Brain microvascular endothelial cell (primary cell): ENCODE measurements at regions not wholly inside any gene's neighbourhood (a gene's known extent, or its start where the extent isn't known, plus 50 kb on each side); places are given as distances from the start of the nearest gene placed in this dataset.

ENCODE experiments used
- DNase-seq: peaks from one replicate; pipeline ENCODE4 v3.0.0-alpha.2; 2020
- H3K27ac ChIP-seq: fragments of 250-450 bp; sonication (Bioruptor Pico); 2 replicates; pipeline ENCODE4 v1.5.1; 2020; ENCODE audit warnings: mild to moderate bottlenecking, moderate library complexity
- H3K27me3 ChIP-seq: fragments of 250-450 bp; sonication (Bioruptor Pico); replicated peaks from 2 replicates; pipeline ENCODE4 v1.5.1; 2020; ENCODE audit warnings: mild to moderate bottlenecking
- H3K36me3 ChIP-seq: fragments of 250-450 bp; sonication (Bioruptor Pico); replicated peaks from 2 replicates; pipeline ENCODE4 v1.5.1; 2020; ENCODE audit warnings: mild to moderate bottlenecking
- H3K4me3 ChIP-seq: 2 replicates; pipeline ENCODE4 v1.5.1; 2011; ENCODE audit warnings: low read depth, mild to moderate bottlenecking, control low read depth, low read length, moderate library complexity
- CTCF ChIP-seq: IDR thresholded peaks from 2 replicates; pipeline ENCODE4 v1.5.1; 2011; ENCODE audit warnings: low read depth, mild to moderate bottlenecking, moderate library complexity, low read length, control low read depth, inconsistent platforms; ENCODE audit errors: missing control alignments
- in situ Hi-C: cut with HindIII; loops from 2 replicates; pipeline ENCODE4 v1.10.0; 2017; ENCODE audit warnings: low sequenced_read_pairs, low pct_ligation_motif_present

- no peak overlapping the region for H3K4me3 ChIP-seq
- TF ChIP-seq CTCF: no peak
- no peak for DNase-seq
- H3K27ac ChIP-seq: no peak overlapping the region
- in situ Hi-C loops: no loop called here
- no peaks in the 10 kb centered on the region for H3K36me3 ChIP-seq
- no peaks in the 10 kb centered on the region for H3K27me3 ChIP-seq
Observed at GRCh38 chr10:6305401-6306321, 102.9 kb downstream of the PFKFB3 start.

- Histone ChIP-seq H3K36me3 (no peaks in the 10 kb centered on the region), H3K4me3 (no peak overlapping the region), H3K27ac (no peak overlapping the region), H3K27me3 (no peaks in the 10 kb centered on the region)
- in situ Hi-C loops: no loop called here
- no peak for TF ChIP-seq CTCF
- no peak for DNase-seq
Observed at GRCh38 chr10:6306917-6307316, 104.2 kb downstream of the PFKFB3 start.

- Histone ChIP-seq H3K36me3 (no peaks in the 10 kb centered on the region), H3K27me3 (no peaks in the 10 kb centered on the region), H3K27ac (no peak overlapping the region), H3K4me3 (no peak overlapping the region)
- no peak for TF ChIP-seq CTCF
- no peak for DNase-seq
- in situ Hi-C loops: no loop called here
Observed at GRCh38 chr10:6309816-6310215, 107.1 kb downstream of the PFKFB3 start.

GRCh38 chr10:6310977-6311376 lies 108.2 kb downstream of the PFKFB3 start:
- Histone ChIP-seq H3K27ac (no peak overlapping the region), H3K27me3 (no peaks in the 10 kb centered on the region), H3K36me3 (no peaks in the 10 kb centered on the region), H3K4me3 (no peak overlapping the region)
- TF ChIP-seq CTCF: no peak
- in situ Hi-C loops: no loop called here
- no peak for DNase-seq

- Histone ChIP-seq H3K27ac (no peak overlapping the region), H3K27me3 (no peaks in the 10 kb centered on the region), H3K4me3 (no peak overlapping the region), H3K36me3 (no peaks in the 10 kb centered on the region)
- in situ Hi-C loops: no loop called here
- DNase-seq: no peak
- no peak for TF ChIP-seq CTCF
Observed at GRCh38 chr10:6311700-6312330, 109.1 kb downstream of the PFKFB3 start.
